HG03175 (cell line): ENCODE measurements at regions not wholly inside any gene's neighbourhood (a gene's known extent, or its start where the extent isn't known, plus 50 kb on each side); places are given as distances from the start of the nearest gene placed in this dataset.

Source experiments
- ATAC-seq: cut with Tn5 transposase; IDR thresholded peaks from one replicate; pipeline ENCODE4 v1.9.1; 2021; ENCODE audit warnings: mild to moderate bottlenecking, moderate library complexity; ENCODE audit not compliant: unreplicated experiment

DNA sequence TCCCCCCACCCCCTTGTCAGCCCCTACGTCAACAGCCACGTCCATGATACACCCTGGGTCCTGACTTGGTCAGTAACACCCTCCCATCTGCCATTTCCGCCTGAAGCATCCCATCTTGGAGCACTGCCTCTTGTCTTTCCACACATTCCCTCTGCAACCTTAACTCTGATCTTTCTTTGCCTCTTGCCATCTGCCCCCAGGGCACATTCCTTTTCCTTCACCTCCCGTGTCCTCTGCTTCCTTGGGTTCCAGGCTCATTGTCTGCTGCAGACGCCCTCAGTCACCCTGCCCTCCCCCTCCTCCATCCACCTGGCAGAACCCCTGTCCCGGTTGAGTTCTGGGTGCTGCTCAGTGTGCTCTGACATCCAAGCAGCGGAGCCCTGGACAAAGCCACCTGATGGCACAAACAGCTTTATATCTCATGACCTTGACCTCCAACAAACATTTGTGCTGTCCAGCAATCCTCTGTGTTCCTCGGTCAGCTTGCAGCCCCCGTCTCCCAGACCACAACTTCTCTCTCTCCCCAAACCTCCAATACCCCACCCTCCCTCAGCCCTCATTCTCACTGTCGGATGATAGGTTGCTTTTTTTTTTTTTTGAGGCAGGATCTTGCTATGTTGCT is 97.7 kb upstream of the IER5L start:
- ATAC-seq = no peak

DNA sequence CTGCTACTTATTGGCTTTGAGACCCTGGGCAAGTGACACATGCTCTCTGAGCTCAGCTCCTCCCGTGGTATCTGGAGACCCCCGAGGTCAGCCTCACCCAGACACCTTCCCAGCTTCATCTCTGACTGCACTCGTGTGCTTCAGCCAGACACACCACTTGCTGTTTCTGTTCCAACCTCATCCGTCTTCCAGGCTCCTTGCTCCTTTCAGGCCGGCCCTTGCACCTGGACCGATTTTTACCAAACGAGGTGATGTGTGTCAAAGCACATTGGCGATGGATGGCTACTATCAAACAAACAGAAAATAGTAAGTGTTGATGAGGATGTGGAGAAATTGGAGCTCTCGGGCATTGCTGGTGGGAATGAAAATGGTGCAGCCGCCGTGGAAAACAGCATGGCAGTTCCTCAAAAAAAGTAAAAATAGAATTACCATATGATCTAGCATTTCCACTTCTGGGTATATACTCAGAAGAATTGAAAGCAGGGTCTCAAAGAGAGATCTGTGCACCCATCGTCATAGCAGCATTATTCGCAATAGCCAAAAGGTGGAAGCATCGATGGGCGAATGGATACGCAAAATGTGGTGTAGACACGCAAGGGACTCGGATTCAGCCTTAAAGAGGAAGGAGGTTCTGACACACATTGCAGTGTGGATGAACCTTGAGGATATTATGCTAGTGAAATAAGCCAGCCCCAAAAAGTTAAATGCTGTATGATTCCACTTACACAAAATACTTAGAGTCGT is 96.1 kb upstream of the IER5L start:
- ATAC-seq = no peak

DNA sequence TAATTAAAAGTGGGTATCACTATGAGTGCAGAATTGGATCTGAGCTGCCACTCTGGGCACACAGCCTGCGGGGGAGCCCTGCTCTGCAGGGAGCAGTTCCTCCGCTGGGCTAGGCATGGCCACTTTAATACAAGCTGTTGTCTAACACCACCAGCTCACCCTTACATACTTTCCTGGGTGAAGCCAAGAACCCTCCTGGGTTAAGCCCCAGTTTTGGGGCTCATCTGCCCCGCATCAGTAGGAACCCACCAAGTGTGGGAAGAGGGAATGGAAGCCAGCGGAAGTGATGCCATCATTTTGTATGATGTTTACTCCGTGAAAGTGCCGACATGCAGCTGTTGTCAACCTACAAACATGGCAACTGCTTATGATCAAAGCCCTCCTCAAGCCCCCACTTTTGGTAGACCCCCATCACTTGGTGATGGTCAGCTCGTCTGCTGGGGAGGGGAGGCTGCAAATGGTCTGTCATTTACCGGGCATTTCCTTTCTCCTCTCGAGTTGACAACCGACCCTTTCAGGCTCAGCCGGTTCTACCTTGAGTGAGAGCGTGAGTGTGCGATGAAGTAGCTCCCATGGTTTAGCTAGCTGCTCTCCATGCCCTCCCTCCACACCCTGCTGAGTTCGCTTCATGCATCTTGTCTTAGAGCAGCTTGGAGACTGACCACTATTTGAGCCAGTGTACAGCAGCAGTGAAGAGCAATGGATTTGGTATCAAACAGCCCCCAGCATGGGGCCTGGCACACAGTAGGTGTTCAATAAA is 95.3 kb upstream of the IER5L start:
- no peak for ATAC-seq

DNA sequence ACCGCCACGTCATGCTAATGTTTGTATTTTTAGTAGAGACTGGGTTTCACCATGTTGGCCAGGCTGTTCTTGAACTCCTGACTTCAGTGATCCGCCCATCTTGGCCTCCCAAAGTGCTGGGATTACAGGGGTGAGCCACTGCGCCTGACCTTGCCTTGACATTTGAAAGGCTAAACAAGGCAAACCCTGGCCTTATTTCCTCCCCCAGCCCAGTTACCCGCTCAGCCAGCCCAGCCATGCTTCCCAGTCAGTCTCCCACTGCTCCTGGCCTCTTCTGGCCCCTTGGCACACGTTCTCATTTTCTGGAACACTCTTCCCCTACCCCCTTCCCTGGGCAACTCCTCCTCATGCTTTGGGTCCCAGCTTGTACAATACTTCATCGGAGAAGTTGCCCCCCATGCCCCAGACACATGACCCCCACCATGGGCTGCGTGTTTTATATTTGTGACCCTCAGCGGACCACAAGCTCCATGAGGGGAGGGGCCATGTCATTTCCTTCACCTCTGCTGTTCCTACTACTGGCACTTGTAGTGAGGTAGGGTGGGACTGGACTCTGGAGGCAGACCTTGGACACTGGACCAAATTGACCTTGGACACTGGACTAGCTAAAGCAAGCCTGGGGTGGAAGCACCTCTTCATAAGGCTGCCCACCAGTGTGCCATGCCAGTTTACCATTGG is 94.4 kb upstream of the IER5L start:
- ATAC-seq = no peak

DNA sequence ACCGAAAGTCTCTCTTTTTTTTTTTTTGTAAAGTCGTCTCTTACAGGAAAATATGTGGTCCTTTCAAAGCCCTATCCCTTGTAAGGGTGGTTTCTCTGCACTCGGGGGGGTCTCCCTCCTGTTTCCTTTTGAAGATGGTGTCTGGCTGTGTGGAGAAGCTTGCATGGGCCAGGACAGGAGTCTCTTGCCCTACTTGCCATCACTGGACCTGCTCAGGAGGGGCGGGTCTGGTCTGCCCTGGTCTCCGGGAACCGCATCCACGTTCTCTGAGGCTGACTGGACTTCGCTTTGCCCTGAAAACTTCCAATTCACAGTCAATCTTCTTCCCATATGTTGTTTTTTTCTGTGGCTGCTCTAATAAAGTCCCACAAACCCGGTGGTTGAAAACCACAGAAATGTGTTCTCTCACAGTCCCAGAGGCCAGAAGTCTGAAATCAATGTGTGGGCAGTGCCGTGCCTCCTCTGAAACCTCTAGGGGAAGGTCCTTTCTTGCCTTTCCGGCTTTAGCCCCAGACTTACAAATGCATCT is 92.9 kb upstream of the IER5L start:
- ATAC-seq = peak; percentile 51

DNA sequence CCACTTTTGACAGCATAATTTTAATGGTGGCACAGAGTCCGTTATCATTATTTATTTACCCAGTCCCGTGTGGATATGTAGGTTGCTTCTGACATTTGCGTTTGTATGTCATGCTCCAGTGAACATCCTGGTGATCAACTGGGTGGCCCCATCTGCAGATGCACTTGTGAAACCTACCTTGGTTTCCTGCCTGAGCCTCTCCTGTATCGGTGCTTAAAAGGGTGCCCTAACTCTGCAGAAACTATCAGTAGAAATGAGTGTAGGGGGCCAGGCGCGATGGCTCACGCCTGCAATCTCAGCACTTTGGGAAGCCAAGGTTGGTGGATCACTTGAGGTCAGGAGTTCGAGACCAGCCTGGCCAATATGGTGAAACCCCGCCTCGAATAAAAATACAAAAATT is 92.1 kb upstream of the IER5L start:
- peak; percentile 81 for ATAC-seq

DNA sequence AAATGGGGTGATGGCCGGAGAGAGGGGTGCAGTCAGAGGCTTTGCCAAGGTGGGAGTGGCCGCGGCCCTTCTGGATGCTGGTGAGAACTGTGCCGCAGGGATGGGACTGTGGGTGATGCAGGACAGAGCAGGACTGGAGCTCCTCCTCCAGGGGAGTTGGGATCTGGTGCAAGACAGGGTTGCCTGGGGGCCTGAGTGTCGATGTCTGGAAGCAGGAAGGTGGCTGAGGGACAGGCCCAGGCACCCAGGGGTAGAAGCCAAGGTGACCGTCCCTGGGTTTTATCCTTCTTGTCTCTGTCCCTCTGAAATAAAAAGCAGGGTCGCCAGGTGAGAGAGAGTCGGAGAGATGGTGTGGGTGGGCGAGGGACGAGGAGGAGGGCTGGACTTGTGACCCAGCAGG is 89.1 kb upstream of the IER5L start:
- no peak for ATAC-seq

DNA sequence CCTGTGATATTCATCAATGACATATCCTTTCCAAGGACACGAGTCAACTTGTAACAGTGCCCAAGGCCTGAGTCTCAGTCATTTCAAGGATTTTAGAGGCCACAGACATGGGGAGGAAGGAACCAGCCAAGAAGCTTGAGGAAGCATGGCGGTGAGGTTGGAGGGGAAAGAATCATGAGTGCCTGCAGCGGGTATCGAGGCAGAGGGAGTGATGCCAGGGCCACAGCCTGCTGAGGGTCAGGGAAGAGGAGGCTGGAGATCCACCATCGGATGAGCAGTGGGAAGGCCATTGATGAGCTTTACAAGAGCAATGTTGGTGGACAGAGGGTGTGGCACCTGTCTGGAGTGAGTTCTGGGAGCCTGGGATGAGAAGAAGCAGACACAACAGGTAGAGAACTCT is 88.5 kb upstream of the IER5L start:
- no peak for ATAC-seq

DNA sequence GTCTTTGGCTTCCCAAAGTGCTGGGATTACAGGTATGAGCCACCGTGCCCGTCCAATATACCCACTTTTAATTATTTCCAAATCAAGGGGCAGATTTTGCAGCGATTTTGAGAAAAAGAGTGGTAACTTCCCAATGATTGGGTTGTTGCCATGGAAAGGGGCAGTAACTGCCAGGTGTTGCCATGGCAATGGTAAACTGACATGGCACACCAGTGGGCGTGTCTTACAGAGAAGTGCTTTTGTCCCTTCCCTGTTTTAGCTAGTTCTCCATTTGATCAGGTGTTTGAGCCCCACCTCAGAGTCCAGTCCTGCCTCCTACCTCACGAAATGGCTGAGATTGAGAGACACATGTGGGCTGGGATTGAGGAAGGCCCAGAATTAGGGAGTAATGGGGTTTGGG is 86.3 kb upstream of the IER5L start:
- ATAC-seq = no peak

DNA sequence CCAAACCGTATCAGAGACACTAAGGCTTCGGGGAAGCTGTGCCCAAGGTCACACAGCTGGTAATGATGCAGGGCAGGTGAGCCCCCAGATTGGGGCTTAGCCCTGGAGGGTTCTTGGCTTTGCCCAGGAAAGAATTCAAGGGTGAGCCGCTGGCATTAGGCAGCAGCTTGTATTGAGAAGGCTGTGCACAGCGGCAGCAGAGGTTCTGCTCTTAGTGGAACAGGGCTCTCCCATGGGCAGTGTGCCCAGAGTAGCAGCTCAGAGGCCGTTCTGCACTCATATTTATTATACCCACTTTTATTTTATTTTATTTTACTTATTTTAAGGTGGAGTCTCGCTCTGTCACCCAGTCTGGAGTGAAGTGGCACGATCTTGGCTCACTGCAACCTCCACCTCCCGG is 85.8 kb upstream of the IER5L start:
- no peak for ATAC-seq

DNA sequence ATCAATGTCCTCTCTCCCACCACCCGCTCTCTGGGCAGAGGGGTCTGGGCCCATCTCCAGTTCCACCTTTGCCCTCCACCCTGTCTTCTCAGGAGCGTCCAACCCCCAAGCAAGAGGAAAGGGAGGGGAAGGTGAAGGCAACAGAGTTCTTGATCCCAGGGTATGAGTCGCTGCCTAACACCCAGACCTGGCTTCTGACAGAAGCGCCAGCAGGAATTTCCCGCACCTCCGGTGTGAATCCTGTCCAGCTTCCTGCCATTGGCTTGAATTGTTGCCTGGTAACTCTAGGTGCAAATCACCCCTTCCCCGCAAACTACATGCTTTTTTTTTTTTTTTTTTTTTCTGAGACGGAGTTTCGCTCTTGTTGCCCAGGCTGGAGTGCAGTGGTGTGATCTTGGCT is 84.2 kb upstream of the IER5L start:
- no peak for ATAC-seq

DNA sequence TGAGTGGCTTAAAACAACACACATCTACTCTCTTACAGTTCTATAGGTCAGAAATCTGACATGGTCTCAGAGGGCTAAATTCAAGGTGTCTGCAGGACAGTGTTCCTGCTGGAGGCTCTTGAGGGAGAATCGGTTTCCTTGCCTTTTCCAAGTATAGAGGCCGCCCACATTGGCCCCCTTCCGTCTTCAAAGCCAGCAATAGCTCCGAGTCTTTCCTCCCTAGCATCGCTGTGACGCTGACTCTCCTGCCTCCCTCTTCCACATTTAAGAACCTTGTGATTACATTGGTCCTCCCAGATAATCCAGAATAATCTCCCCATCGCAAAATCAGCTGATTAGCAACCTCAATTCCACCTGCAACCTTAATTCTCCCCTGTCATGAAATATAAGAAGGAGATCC is 81.3 kb upstream of the IER5L start:
- ATAC-seq = no peak

DNA sequence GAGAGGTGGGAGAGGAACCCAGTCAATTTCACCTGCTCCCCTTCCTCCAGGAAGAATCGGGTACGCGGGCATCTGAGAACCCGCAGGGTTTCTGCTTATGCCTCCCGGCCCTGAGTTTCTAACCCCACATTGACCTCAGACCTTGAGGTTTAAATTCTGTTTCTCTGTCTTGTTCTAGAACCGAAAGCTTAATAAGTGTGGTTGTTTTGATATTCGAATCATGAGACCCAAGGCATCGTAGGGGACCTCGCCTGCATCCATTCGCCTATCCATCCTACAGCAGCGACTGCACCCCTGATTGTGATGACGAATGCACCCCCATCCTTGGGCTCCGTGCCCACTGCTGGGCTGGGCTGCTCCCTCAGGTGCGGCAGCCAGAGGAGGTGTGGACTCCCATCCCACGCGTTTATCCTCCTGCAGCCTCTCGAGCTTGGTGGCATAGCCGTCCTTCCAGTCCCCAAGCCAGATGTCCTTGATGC is 80.8 kb upstream of the IER5L start:
- ATAC-seq = no peak

DNA sequence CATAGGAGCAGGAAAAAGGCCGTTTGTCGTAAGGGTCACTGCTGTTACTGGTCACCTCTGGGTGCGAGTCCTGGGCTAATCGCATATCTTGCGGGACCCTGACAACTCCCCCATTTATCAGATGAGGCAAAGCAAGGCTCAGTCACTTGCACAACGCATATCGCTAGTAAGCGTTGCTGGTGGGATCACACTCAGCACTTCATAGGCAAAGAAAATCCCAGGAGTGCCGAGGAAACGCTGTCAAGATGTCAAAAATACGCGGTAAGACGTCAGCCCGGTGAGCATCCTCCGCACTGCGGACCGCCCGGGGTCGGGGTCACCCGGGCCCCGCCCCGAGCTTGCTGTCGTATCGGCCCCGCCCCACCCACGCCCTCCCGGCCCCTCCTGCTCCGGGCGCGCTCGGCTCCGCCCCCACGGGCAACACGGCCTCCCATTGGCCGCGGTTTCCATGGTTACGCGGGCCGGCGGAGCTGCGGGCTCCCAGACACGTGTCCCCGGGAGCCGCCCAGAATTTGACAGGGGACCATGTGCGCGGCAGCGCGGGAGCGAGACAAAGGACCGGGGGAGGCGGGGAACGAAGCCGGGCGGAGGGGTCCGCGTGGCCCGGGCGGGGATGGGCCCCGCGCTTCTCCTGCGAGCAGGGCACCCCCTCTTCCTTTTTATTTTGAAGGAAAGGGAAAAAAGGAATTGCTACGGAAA is 80.2 kb upstream of the IER5L start:
- ATAC-seq = no peak

DNA sequence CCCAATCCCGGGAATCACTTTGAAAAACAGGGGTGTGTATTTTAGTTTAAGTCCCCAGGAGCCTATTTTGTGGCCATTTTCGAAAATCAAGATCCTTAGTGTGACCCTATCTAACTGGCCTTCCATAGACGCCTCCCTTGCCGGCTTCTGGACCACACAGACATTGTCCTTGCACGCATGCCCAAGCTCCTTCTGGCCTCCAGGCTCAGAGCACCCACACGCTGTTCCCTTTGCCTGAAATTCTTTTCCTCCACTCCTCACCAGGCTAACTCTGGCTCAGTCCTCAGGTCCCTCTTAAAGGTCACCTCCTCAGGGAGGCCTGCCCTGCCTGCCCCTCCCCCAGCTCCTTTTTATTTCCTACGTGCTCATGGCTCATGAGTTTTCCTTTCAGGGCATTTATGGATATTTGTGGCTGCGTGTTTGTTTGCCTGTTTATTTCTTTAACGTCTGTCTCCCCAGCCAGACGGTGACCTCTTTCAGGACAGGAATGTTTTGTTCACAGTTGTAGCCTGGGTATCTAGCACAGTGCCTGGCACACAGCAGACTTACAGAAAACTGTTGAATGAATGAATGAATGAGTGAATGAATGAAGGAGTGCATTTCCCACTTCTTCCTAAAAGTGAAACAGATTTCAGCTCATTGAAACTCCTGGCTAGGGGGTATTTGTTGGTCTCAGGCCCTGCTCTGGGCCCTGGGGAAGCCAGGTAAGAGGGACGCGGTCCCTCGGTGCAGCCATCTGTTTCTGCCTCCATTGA is 79.1 kb upstream of the IER5L start:
- no peak for ATAC-seq

DNA sequence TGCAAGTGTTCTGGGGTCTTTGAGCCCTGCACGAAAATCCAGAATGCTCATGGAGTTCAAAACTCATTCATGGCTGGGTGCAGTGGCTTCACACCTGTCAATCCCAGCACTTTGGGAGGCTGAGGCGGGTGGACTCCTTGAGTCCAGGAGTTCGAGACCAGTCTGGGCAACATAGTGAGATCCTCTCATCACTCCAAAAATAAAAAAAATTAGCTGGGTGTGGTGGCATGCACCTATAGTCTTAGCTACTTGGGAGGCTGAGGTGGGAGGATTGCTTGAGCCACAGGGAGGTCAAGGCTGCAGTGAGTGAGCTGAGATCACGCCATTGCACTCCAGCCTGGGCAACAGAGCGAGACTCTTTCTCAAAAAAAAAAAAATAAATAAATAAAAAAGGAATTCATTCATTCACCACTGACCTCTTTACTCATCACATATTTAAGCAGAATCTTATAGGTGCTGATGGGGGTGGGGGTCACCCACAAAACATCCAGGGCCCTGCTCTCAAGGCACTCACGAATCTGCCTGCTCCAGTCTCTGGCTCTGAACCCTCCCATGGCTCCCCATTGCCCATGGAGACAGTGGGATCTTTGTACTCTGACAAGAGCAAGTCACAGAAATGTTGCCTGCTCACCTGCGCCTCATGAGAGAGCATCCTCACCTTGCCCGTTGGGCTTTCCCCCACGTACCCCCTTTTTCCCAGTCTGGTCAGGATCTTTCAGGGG is 76.7 kb upstream of the IER5L start:
- ATAC-seq = no peak

DNA sequence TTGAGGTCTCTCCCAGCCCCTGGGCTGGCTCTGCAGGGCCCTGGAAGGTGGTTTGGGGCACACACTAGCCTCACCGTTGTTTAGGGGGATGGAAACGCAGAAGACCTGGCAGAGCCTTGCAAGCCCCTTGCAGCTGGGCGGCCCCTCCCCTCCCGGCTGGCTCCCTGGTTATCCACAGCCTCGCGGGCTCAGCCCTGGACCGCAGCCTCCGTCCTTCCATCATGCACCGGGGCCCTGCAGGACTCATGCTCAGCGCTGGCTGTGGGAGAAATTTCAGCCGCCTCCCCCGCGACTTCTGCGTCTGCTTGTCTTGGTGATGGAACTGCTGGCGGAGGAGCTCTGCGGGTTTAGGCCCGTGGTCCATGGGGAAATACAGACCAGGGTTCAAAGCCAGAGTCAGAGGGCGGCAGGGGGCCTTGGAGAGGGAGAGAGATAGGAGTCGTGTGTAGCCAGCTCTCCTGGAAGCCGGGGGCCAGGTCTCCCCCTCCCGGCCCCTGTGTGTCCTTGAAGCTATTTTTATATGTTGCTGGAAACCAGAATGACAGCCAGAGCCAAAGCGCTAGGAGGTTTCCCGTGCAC is 75.8 kb upstream of the IER5L start:
- ATAC-seq = no peak

DNA sequence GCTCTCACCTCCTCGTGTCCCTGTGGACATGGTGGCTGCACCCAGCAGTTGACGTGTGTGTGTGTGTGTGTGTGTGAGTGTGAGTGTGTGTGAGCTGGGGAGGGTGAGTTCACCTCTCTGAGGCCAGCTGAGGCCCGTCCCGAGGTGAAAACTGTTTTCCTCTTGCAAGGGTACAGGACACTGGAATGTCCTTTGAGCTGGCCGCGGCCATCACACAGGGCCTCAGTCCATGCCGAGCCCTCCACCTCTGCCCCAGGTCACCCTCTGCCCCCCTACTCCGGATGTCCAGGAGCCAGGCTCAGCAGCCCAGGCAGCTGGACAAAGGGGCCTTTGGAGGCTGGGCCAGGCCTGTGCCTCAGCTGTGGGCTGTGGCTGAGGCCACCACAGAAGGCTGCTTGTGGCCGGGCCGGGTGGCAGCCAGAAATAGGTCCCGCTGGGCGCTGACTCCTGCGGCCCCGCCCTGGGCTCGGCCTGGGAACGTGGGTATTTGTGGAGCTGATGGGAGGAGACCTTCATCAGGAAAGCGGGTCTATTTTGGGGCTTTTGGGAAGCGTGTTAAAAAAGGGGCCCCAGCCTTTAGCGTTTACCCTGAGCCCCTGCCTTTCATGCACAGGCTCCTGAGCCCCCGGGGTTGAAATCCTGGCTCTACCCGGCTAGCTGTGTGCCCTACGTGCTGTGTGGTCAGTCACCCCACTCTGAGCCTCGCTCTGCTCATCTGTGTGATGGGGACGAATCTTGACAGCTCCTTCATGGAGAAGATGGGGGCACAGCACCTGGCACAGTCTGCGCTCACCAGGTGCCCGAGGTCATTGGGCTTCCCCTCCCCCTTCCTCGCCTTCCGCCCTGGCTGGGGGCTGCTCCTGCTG is 75.1 kb upstream of the IER5L start:
- ATAC-seq = no peak
